Astrocyte (in vitro differentiated cells and primary cell): ENCODE measurements at regions not wholly inside any gene's neighbourhood (a gene's known extent, or its start where the extent isn't known, plus 50 kb on each side); places are given as distances from the start of the nearest gene placed in this dataset.

Experiments used
- CTCF ChIP-seq: IDR thresholded peaks from 2 replicates; pipeline ENCODE4 v1.5.1; 2011; ENCODE audit warnings: low read depth, mild to moderate bottlenecking, inconsistent platforms, low read length, moderate library complexity; ENCODE audit not compliant: insufficient read depth
- EZH2 ChIP-seq: IDR thresholded peaks from 2 replicates; pipeline ENCODE4 v1.6.1; 2012; ENCODE audit warnings: mild to moderate bottlenecking, low read length, inconsistent platforms; ENCODE audit not compliant: insufficient read depth

- TF ChIP-seq CTCF (no peak), EZH2 (no peak)
Measured at GRCh38 chr3:73773233-73773632, 148.5 kb upstream of the PDZRN3 start.
